ENCODE measurements at regions not wholly inside any gene's neighbourhood (a gene's known extent, or its start where the extent isn't known, plus 50 kb on each side); places are given as distances from the start of the nearest gene placed in this dataset.

- DNase-seq (no peak), ATAC-seq (no peak)
- H3K36me3 Mint-ChIP-seq (ENCODE audit: low read depth): no peaks in the 10 kb centered on the region
- intact Hi-C loops (cut with DNase I, micrococcal nuclease): no loop called here
- no peaks in the 10 kb centered on the region for H3K4me1 Mint-ChIP-seq
- no peak overlapping the region for H3K4me3 Mint-ChIP-seq
- H3K27ac Mint-ChIP-seq: no peak overlapping the region
- ChIA-PET POLR2A (no interaction called here), CTCF (interaction anchor here (0.9 kb wide), 1 partner anchor 8 kb away, joined by 4 read pairs; no protein-coding TSS in a partner anchor)
- no peaks in the 10 kb centered on the region for H3K27me3 Mint-ChIP-seq
- H3K9me3 Mint-ChIP-seq (ENCODE audit: low read depth): peaks cover 7% of the 10 kb centered on the region
These were observed 49.8 kb upstream of the TRPC4 start for GRCh38 chr13:37919329-37919880.

All from activated CD4-positive, alpha-beta T cell treated with anti-CD3 and anti-CD28 coated beads for 36 hours (primary cell).